ENCODE measurements at regions not wholly inside any gene's neighbourhood (a gene's known extent, or its start where the extent isn't known, plus 50 kb on each side); places are given as distances from the start of the nearest gene placed in this dataset.

DNA sequence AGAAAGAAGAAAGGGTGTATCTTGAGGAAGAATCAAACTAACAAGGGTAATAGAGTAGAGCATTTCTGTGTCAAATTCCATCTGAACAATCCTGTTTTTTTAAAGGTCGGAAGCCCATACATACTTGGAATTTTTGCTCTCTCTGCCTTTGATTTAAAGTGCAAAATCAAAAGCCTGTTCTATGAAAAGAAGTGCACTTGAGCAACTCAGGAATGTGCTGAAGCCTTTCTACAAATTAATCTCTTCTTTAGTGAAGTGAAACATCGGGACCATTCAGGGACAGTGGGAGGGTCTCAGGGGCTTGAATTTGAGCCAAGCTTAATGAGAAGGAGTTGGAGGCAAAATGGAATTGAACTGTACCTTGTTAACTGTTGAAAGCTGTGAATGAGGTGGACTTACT is 1008.5 kb upstream of the LCORL start:
- no peak for TF ChIP-seq FOXK2 (IDR thresholded peaks at IDR 0.05)
- TF ChIP-seq POLR2AphosphoS5 (IDR thresholded peaks at IDR 0.05; ENCODE audit: low read depth, low read length), result no peak
- TF ChIP-seq ZNF768 (CRISPR knock-in tag; IDR thresholded peaks at IDR 0.05), result no peak
- TF ChIP-seq EP300 (IDR thresholded peaks at IDR 0.05; ENCODE audit: low read depth in 2 of 2, low read length in 2 of 2), result no peak
- TF ChIP-seq EP300 (CRISPR knock-in tag; IDR thresholded peaks at IDR 0.05; ENCODE audit: borderline replicate concordance), result no peak
- TF ChIP-seq ZNF407 (CRISPR knock-in tag; IDR thresholded peaks at IDR 0.05; ENCODE audit: not compliant biosample characterization), result no peak
- no peak for TF ChIP-seq ZBTB3 (CRISPR knock-in tag; IDR thresholded peaks at IDR 0.05; ENCODE audit: borderline replicate concordance, low read depth)
- TF ChIP-seq ZBTB44 (CRISPR knock-in tag; IDR thresholded peaks at IDR 0.05), result no peak
- TF ChIP-seq JUNB (CRISPR knock-in tag; IDR thresholded peaks at IDR 0.05; ENCODE audit: borderline replicate concordance), result no peak
- no peak for TF ChIP-seq PBX2 (CRISPR knock-in tag; IDR thresholded peaks at IDR 0.05)
- TF ChIP-seq JUND (CRISPR knock-in tag; IDR thresholded peaks at IDR 0.05), result no peak

Measured in HepG2 (cell line).